ENCODE measurements at regions not wholly inside any gene's neighbourhood (a gene's known extent, or its start where the extent isn't known, plus 50 kb on each side); places are given as distances from the start of the nearest gene placed in this dataset.

GRCh38 chr1:108082738-108083562 is 117.2 kb downstream of the SLC25A24 start:
- no peak for DNase-seq (ENCODE audit: low read depth)

- DNase-seq (ENCODE audit: low read depth) = no peak
Observed at GRCh38 chr1:108082001-108082400, 117.0 kb upstream of the VAV3 start.

- DNase-seq (ENCODE audit: low read depth) = peak; percentile 14
Observed at GRCh38 chr1:108080448-108080847, 115.5 kb upstream of the VAV3 start.

GRCh38 chr1:108079440-108080025 is 114.6 kb upstream of the VAV3 start:
- DNase-seq (ENCODE audit: low read depth) = no peak

GRCh38 chr1:108077991-108078390 is 113.0 kb upstream of the VAV3 start:
- no peak for DNase-seq (ENCODE audit: low read depth)

- DNase-seq (ENCODE audit: low read depth) = no peak
Observed at GRCh38 chr1:108075055-108075454, 110.1 kb upstream of the VAV3 start.

- no peak for DNase-seq (ENCODE audit: low read depth)
Observed at GRCh38 chr1:108072776-108073175, 107.8 kb upstream of the VAV3 start.

- no peak for DNase-seq (ENCODE audit: low read depth)
Observed at GRCh38 chr1:108072212-108072611, 107.2 kb upstream of the VAV3 start.

GRCh38 chr1:108071601-108072000 is 106.6 kb upstream of the VAV3 start:
- no peak for DNase-seq (ENCODE audit: low read depth)

- DNase-seq (ENCODE audit: low read depth) = no peak
Observed at GRCh38 chr1:108070662-108071061, 105.7 kb upstream of the VAV3 start.

GRCh38 chr1:108067884-108068540 is 103.0 kb upstream of the VAV3 start:
- no peak for DNase-seq (ENCODE audit: low read depth)

GRCh38 chr1:108066808-108067207 is 101.8 kb upstream of the VAV3 start:
- DNase-seq (ENCODE audit: low read depth) = no peak

- no peak for DNase-seq (ENCODE audit: low read depth)
Observed at GRCh38 chr1:108064255-108064654, 99.3 kb upstream of the VAV3 start.

GRCh38 chr1:108063703-108064102 is 98.7 kb upstream of the VAV3 start:
- no peak for DNase-seq (ENCODE audit: low read depth)

- DNase-seq (ENCODE audit: low read depth) = no peak
Observed at GRCh38 chr1:108059945-108060344, 95.0 kb upstream of the VAV3 start.

- DNase-seq (ENCODE audit: low read depth) = no peak
Observed at GRCh38 chr1:108057541-108057940, 92.6 kb upstream of the VAV3 start.

GRCh38 chr1:108056436-108056990 is 91.5 kb upstream of the VAV3 start:
- DNase-seq (ENCODE audit: low read depth) = no peak

- no peak for DNase-seq (ENCODE audit: low read depth)
Observed at GRCh38 chr1:108055387-108055786, 90.4 kb upstream of the VAV3 start.

- no peak for DNase-seq (ENCODE audit: low read depth)
Observed at GRCh38 chr1:108054396-108054795, 89.4 kb upstream of the VAV3 start.

GRCh38 chr1:108053270-108054013 is 88.5 kb upstream of the VAV3 start:
- DNase-seq (ENCODE audit: low read depth) = no peak

GRCh38 chr1:108051631-108052377 is 86.8 kb upstream of the VAV3 start:
- no peak for DNase-seq (ENCODE audit: low read depth)

Measured in stimulated activated CD8-positive, alpha-beta memory T cell treated with anti-CD3 and anti-CD28 coated beads, Interleukin-7, amount 100 ng/mL, for 24 hours (primary cell).